SK-N-SH (cell line): ENCODE measurements at regions not wholly inside any gene's neighbourhood (a gene's known extent, or its start where the extent isn't known, plus 50 kb on each side); places are given as distances from the start of the nearest gene placed in this dataset.

ENCODE experiments used
- CTCF ChIA-PET: fragments of 300-600, 350-600 bp; formaldehyde crosslinking; extraction: SDS; loops from one replicate; lab custom pipeline; 2021; lab: Yijun Ruan, JAX
- POLR2A ChIA-PET: fragments of 350-600 bp; sonication (Branson Sonifier 250); formaldehyde crosslinking; extraction: SDS; loops from one replicate; lab custom pipeline; 2020; ENCODE audit warnings: antibody characterized with exemption, inconsistent platforms; lab: Yijun Ruan, JAX
- DNase-seq: peaks from one replicate; pipeline ENCODE4 v3.0.0; 2012
- H2AFZ ChIP-seq: fragments of 200-600 bp; sonication (generic); 2 replicates; pipeline ENCODE4 v1.8.1; 2016; ENCODE audit warnings: antibody characterized with exemption, mild to moderate bottlenecking, low read depth
- H3F3A ChIP-seq: fragments of 200-600 bp; sonication (generic); replicated peaks from 2 replicates; pipeline ENCODE3; 2016; ENCODE audit warnings: antibody characterized with exemption, mild to moderate bottlenecking; ENCODE audit not compliant: insufficient read depth
- H3K27ac ChIP-seq, 2 experiments: fragments of 200-500 bp in 1 of 2; fragments of 200-600 bp in 1 of 2; sonication (Bioruptor generic) in 1 of 2; sonication (generic), shearing (Covaris generic) in 1 of 2; 2 replicates each; pipeline versions ENCODE4 v1.5.1 to v1.6.1; 2014 to 2016; ENCODE audit warnings: low read depth in 2 of 2, inconsistent platforms in 1 of 2, low read length in 1 of 2, mild to moderate bottlenecking in 1 of 2, mixed read lengths in 1 of 2
- H3K27me3 ChIP-seq: fragments of 200-600 bp; sonication (generic), shearing (Covaris generic); 2 replicates; pipeline ENCODE4 v1.6.1; 2016; ENCODE audit warnings: mixed run types; ENCODE audit not compliant: insufficient read depth
- H3K36me3 ChIP-seq, 2 experiments: fragments of 200-500 bp in 1 of 2; fragments of 200-600 bp in 1 of 2; sonication (Bioruptor generic) in 1 of 2; sonication (generic) in 1 of 2; replicated peaks in 1 of 2; 2 replicates each; pipeline versions ENCODE3 to v1.5.1; 2014 to 2016; ENCODE audit warnings: low read length in 1 of 2, mild to moderate bottlenecking in 1 of 2; ENCODE audit not compliant: insufficient read depth in 2 of 2, control insufficient read depth in 1 of 2
- H3K4me1 ChIP-seq, 2 experiments: fragments of 200-500 bp in 1 of 2; fragments of 200-600 bp in 1 of 2; sonication (Bioruptor generic) in 1 of 2; sonication (generic), shearing (Covaris generic) in 1 of 2; 2 replicates each; pipeline versions ENCODE4 v1.5.1 to v1.6.1; 2014 to 2016; ENCODE audit warnings: low read depth in 1 of 2, low read length in 1 of 2, mixed run types in 1 of 2; ENCODE audit not compliant: insufficient read depth in 2 of 2, control insufficient read depth in 1 of 2
- H3K4me2 ChIP-seq: fragments of 200-600 bp; sonication (generic), shearing (Covaris generic); 2 replicates; pipeline ENCODE4 v1.6.1; 2017; ENCODE audit warnings: mixed run types
- H3K4me3 ChIP-seq, 2 experiments: fragments of 200-500 bp in 1 of 2; fragments of 200-600 bp in 1 of 2; sonication (Bioruptor generic) in 1 of 2; sonication (generic), shearing (Covaris generic) in 1 of 2; 2 replicates each; pipeline versions ENCODE4 v1.5.1 to v1.8.1; 2014 to 2016; ENCODE audit warnings: low read depth in 2 of 2, inconsistent platforms in 1 of 2, low read length in 1 of 2, mild to moderate bottlenecking in 1 of 2, mixed read lengths in 1 of 2, moderate library complexity in 1 of 2
- H3K79me2 ChIP-seq: fragments of 200-600 bp; sonication (generic); 2 replicates; pipeline ENCODE4 v1.8.1; 2017; ENCODE audit warnings: mild to moderate bottlenecking; ENCODE audit not compliant: insufficient read depth
- H3K9ac ChIP-seq: fragments of 200-600 bp; sonication (generic); 2 replicates; pipeline ENCODE4 v1.6.1; 2017; ENCODE audit warnings: mixed run types
- H3K9me2 ChIP-seq: fragments of 200-600 bp; sonication (generic); 2 replicates; pipeline ENCODE4 v1.6.1; 2017; ENCODE audit warnings: mixed run types
- H3K9me3 ChIP-seq: fragments of 200-600 bp; sonication (generic); 2 replicates; pipeline ENCODE4 v1.6.1; 2017; ENCODE audit warnings: mixed run types, mild to moderate bottlenecking, moderate library complexity
- H4K20me1 ChIP-seq: fragments of 200-600 bp; sonication (generic); 2 replicates; pipeline ENCODE4 v1.6.1; 2017; ENCODE audit warnings: mild to moderate bottlenecking, mixed run types; ENCODE audit not compliant: insufficient read depth
- EP300 ChIP-seq, 2 experiments: IDR thresholded peaks; 2 replicates each; pipeline versions ENCODE4 v1.4.0 to v1.6.1; 2012; ENCODE audit warnings: borderline replicate concordance in 1 of 2, low read depth in 1 of 2, low read length in 1 of 2
- FOXJ3 ChIP-seq: sonication (generic); formaldehyde crosslinking; IDR thresholded peaks from 2 replicates; pipeline ENCODE4 v1.5.1; 2020; ENCODE audit warnings: mild to moderate bottlenecking, missing genetic modification reagents
- GATA2 ChIP-seq: sonication (generic); formaldehyde crosslinking; IDR thresholded peaks from 2 replicates; pipeline ENCODE4 v1.5.0; 2020; ENCODE audit warnings: mild to moderate bottlenecking, missing genetic modification reagents
- JUND ChIP-seq: IDR thresholded peaks from 2 replicates; pipeline ENCODE4 v1.4.0; 2012
- MEF2A ChIP-seq: IDR thresholded peaks from 2 replicates; pipeline ENCODE4 v1.4.0; 2012; ENCODE audit warnings: low read depth, borderline replicate concordance
- MXI1 ChIP-seq: IDR thresholded peaks from 2 replicates; pipeline ENCODE4 v1.6.1; 2012; ENCODE audit warnings: mild to moderate bottlenecking, low read depth, low read length, improper control_type of control experiment
- NFIC ChIP-seq: IDR thresholded peaks from 2 replicates; pipeline ENCODE4 v1.4.0; 2012; ENCODE audit warnings: borderline replicate concordance
- NRF1 ChIP-seq: IDR thresholded peaks from 2 replicates; pipeline ENCODE4 v1.6.1; 2012; ENCODE audit warnings: low read depth, mild to moderate bottlenecking, low read length
- RXRA ChIP-seq: IDR thresholded peaks from 2 replicates; pipeline ENCODE4 v1.4.0; 2012; ENCODE audit warnings: low read depth, mild to moderate bottlenecking, borderline replicate concordance
- SIN3A ChIP-seq: IDR thresholded peaks from 2 replicates; pipeline ENCODE4 v1.6.1; 2012; ENCODE audit warnings: low read depth, mild to moderate bottlenecking, low read length, moderate library complexity, borderline replicate concordance
- SMC3 ChIP-seq: IDR thresholded peaks from 2 replicates; pipeline ENCODE4 v1.6.1; 2012; ENCODE audit warnings: low read depth, low read length, improper control_type of control experiment
- YY1 ChIP-seq: IDR thresholded peaks from 2 replicates; pipeline ENCODE4 v1.4.0; 2012; ENCODE audit warnings: low read depth, mild to moderate bottlenecking
- TF ChIP-seq, protein P1 (sequence below): IDR thresholded peaks from 2 replicates; pipeline ENCODE4 v1.4.0; 2012; ENCODE audit warnings: low read depth
- TF ChIP-seq, protein P2 (sequence below): fragments of 200-600 bp; sonication (generic); IDR thresholded peaks from 2 replicates; pipeline ENCODE4 v1.6.1; 2017; ENCODE audit warnings: antibody characterized with exemption, mild to moderate bottlenecking, moderate library complexity
- TF ChIP-seq, protein P3 (sequence below): fragments of 150-350 bp; IDR thresholded peaks from 2 replicates; pipeline ENCODE4 v1.6.1; 2017; ENCODE audit warnings: antibody characterized with exemption, low read length, low read depth, borderline replicate concordance
- TF ChIP-seq, protein P4 (sequence below): IDR thresholded peaks from 2 replicates; pipeline ENCODE4 v1.6.1; 2012; ENCODE audit warnings: mild to moderate bottlenecking, low read depth, low read length, moderate library complexity

DNA sequence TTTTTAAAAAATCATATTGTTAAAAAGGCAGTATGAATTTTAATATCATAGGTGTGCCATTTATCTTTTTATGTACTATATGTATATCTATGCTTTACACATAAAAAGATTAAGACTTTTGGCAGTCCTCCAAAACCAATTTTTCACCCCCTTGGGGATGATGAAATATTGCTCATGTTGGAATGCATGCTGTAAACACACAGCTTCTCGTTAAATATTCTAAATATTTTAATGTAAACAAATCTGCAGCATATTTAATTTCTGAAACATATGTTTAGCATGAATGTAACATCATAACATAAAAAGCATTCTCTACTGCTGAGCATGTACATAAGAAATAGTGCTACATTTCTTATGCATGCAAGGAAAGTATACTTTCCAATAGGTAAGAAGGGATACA is 484.3 kb upstream of the LRATD1 start (continued):
- TF ChIP-seq RXRA (no peak), EP300 (IDR thresholded peaks at IDR 0.05; ENCODE audit: borderline replicate concordance in 1 of 2, low read depth in 1 of 2, low read length in 1 of 2) (no peak), SIN3A (no peak), NFIC (no peak)

DNA sequence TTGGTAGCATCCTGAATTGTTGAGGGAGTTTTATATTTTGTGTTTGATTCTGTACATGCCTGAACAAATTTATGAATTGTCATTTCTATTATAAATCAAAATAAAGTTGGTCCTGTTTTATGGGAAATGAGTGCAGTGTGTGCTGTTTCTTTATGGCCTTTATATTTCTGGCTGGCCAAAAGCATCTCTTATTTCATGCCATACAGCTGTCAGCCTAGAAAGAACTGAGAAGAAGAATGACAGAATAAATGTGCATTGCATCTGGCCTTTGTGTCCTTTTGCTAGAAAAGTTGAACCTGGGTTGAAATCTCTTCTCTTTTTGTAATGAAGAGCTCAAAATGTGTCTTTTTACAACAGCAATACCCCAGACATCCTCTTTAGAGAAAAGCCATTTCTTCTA is 474.7 kb upstream of the LRATD1 start:
- ChIA-PET CTCF (interaction anchor here (1.4 kb wide), 1 partner anchor 27 kb away, joined by 3 read pairs; no protein-coding TSS in a partner anchor), POLR2A (no interaction called here)
- no peak overlapping the region for H3K4me2 ChIP-seq
- no peak overlapping the region for H2AFZ ChIP-seq
- H3K36me3 ChIP-seq, result no peaks in the 10 kb centered on the region
- H4K20me1 ChIP-seq, result no peaks in the 10 kb centered on the region
- H3K9me2 ChIP-seq, result no peaks in the 10 kb centered on the region
- no peaks in the 10 kb centered on the region for H3K79me2 ChIP-seq
- H3K4me1 ChIP-seq, result no peaks in the 10 kb centered on the region
- H3K4me3 ChIP-seq, result no peak overlapping the region
- no peak overlapping the region for H3K27ac ChIP-seq
- no peak overlapping the region for H3K9ac ChIP-seq
- no peaks in the 10 kb centered on the region for H3F3A ChIP-seq
- TF ChIP-seq GATA2 (CRISPR knock-in tag) (no peak), MXI1 (no peak), NRF1 (no peak), YY1 (no peak), FOXJ3 (CRISPR knock-in tag) (no peak), SMC3 (no peak), RXRA (no peak), EP300 (IDR thresholded peaks at IDR 0.05; ENCODE audit: borderline replicate concordance in 1 of 2, low read depth in 1 of 2, low read length in 1 of 2) (no peak), MEF2A (no peak), JUND (no peak)
- TF ChIP-seq, protein P1, sequence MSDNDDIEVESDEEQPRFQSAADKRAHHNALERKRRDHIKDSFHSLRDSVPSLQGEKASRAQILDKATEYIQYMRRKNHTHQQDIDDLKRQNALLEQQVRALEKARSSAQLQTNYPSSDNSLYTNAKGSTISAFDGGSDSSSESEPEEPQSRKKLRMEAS, result no peak
- TF ChIP-seq, protein P2, sequence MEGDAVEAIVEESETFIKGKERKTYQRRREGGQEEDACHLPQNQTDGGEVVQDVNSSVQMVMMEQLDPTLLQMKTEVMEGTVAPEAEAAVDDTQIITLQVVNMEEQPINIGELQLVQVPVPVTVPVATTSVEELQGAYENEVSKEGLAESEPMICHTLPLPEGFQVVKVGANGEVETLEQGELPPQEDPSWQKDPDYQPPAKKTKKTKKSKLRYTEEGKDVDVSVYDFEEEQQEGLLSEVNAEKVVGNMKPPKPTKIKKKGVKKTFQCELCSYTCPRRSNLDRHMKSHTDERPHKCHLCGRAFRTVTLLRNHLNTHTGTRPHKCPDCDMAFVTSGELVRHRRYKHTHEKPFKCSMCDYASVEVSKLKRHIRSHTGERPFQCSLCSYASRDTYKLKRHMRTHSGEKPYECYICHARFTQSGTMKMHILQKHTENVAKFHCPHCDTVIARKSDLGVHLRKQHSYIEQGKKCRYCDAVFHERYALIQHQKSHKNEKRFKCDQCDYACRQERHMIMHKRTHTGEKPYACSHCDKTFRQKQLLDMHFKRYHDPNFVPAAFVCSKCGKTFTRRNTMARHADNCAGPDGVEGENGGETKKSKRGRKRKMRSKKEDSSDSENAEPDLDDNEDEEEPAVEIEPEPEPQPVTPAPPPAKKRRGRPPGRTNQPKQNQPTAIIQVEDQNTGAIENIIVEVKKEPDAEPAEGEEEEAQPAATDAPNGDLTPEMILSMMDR, result no peak
- TF ChIP-seq, protein P3, sequence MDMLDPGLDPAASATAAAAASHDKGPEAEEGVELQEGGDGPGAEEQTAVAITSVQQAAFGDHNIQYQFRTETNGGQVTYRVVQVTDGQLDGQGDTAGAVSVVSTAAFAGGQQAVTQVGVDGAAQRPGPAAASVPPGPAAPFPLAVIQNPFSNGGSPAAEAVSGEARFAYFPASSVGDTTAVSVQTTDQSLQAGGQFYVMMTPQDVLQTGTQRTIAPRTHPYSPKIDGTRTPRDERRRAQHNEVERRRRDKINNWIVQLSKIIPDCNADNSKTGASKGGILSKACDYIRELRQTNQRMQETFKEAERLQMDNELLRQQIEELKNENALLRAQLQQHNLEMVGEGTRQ, result no peak
- TF ChIP-seq, protein P4, sequence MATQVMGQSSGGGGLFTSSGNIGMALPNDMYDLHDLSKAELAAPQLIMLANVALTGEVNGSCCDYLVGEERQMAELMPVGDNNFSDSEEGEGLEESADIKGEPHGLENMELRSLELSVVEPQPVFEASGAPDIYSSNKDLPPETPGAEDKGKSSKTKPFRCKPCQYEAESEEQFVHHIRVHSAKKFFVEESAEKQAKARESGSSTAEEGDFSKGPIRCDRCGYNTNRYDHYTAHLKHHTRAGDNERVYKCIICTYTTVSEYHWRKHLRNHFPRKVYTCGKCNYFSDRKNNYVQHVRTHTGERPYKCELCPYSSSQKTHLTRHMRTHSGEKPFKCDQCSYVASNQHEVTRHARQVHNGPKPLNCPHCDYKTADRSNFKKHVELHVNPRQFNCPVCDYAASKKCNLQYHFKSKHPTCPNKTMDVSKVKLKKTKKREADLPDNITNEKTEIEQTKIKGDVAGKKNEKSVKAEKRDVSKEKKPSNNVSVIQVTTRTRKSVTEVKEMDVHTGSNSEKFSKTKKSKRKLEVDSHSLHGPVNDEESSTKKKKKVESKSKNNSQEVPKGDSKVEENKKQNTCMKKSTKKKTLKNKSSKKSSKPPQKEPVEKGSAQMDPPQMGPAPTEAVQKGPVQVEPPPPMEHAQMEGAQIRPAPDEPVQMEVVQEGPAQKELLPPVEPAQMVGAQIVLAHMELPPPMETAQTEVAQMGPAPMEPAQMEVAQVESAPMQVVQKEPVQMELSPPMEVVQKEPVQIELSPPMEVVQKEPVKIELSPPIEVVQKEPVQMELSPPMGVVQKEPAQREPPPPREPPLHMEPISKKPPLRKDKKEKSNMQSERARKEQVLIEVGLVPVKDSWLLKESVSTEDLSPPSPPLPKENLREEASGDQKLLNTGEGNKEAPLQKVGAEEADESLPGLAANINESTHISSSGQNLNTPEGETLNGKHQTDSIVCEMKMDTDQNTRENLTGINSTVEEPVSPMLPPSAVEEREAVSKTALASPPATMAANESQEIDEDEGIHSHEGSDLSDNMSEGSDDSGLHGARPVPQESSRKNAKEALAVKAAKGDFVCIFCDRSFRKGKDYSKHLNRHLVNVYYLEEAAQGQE, result no peak
- no peaks in the 10 kb centered on the region; the same call in 1 of the 2 replicates for H3K9me3 ChIP-seq
- DNase-seq, result no peak
- H3K27me3 ChIP-seq, result no peaks in the 10 kb centered on the region
